Amygdala (tissue), 56 donors: ENCODE measurements at regions not wholly inside any gene's neighbourhood (a gene's known extent, or its start where the extent isn't known, plus 50 kb on each side); places are given as distances from the start of the nearest gene placed in this dataset.

Experiments used
- DNase-seq, 56 donors: peaks; one replicate each; lab custom pipeline; 2025; lab: John Stamatoyannopoulos, UW

DNA sequence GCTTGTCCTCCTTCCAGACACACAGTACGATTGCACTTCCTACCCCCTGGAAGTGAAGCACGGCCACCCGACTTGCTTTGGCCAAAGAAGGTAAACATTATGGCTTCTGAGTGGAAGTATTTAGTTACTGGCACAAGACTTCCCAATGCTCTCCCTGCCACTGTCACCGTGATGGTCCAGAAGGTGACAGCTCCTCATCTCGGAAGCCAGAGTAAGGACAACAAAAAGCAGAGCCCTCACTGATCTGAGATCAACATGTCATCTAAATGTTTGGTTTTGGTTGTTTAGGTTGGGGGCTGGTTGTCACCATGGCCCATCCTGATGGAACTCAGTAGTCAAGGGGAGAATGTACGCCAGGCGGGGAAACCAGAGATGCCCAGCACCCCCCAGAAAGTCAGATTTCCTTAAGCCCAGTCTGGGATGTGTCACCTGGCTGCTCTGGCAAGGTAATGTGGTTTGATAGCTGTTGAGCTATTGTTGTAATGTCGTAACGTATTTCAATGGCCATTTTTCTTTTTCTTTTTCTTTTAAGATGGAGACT lies 170.1 kb upstream of the ZNF536 start:
- DNase-seq = no peak

DNA sequence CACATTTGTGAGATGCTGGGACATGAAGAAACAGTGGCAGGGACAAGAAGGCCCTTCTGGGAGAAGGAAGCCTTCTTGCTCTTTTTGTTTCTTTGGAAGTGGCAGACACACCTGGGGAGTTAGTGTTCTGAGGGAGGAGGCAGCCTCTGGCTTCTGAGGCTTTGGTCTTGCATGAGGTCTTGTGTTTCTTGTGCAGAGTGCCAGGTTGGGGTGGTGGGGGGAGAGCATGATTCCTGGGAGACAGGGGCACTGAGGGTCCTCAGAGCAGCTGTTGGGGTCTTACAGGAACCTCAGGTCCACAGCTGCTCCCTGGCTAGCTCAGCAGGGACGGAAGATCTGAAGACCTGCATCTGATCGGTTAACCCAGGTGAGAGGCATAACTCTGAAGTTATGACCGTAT lies 167.5 kb upstream of the ZNF536 start:
- DNase-seq = no peak

GRCh38 chr19:30206187-30206586 lies 166.0 kb upstream of the ZNF536 start:
- no peak for DNase-seq

DNA sequence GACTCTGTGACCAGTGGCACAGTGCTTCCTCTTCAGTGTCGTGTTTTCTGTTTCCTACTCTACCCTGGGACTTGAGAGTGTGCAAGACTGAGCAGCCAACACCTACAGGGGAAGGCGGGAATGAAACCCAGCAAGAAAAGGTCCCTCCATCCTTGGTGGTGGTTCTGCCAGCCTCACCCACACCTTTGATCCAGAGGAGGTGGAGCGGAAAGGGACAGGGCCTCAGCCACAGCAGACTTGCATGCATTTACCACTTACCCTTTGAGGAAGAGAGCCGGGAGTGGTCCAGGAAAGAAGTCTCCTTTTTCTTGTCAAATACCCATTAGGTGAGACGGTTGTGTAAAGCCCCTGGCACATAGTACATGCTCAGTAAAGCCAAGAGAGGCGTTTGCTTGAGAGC lies 164.8 kb upstream of the ZNF536 start:
- DNase-seq = no peak

DNA sequence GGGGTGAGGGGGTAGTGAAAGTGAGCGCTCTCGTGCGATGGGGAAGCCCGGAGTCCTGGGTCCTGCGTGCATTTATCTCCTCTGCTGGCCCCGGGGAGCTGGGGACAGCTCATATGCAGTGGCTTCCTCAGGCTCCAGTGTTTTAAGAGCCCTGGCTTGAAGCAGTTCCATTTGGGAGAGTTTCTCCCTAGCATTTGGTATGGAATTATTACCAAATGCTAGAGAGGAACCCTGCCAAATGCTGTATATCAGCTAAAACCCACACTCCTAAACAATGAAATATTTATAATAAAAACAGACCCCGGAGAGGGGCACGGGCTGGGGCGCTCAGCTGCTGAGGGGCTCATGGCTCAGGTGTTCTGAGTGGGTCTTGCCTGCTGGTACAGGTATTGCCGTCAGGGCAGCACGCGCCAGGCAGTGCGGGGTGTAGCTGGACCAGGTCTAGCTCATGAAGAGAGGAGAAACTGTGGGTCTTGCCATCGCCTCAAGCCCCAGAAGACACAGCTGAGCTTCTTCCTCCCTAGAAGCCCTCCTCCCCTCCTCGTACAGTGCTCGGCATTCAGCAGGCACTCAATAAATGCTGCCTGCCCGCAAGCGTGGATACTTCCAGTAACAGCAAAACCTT lies 163.6 kb upstream of the ZNF536 start:
- DNase-seq = no peak

- DNase-seq = no peak
Measured at GRCh38 chr19:30209617-30210600, 162.3 kb upstream of the ZNF536 start.

DNA sequence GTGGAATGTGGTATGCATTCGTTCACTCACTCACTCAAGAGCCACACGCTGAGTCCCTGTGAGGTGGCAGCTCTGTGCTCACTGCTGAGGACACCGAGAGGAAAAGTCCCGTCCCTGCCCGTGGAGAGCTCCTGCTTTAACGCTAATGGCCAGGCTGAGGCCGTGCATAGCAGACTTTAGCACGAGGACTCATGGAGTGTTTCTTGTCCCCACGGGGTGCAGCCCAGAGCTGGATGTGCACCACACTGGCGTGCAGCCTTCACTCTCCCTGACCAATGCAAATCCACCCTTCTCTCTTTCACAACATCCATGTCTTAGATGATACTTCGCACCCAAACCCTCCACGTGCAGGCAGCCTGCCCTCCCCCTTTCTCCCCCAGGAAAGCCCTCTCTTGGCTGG lies 159.6 kb upstream of the ZNF536 start:
- no peak for DNase-seq

- no peak for DNase-seq
Measured at GRCh38 chr19:30214651-30215051, 157.5 kb upstream of the ZNF536 start.

DNA sequence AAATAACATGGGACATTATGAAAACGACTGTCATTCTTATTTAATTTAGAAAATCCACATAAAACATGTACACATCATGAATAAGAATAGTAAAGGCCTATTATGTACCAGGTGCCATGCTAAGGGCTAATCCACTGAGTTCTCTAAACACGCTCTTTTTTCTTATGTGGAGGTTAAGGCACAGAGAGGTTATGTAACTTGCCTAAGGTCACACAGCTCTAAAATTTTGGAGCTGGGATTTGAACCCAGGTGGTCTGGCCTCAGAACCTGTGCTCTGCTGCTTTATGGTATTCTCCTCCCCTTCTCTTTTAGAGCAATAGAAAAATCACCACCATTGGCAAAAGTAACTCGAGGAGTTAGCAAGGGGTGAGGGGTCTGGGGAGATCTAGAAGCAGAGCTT lies 156.9 kb upstream of the ZNF536 start:
- DNase-seq = no peak

DNA sequence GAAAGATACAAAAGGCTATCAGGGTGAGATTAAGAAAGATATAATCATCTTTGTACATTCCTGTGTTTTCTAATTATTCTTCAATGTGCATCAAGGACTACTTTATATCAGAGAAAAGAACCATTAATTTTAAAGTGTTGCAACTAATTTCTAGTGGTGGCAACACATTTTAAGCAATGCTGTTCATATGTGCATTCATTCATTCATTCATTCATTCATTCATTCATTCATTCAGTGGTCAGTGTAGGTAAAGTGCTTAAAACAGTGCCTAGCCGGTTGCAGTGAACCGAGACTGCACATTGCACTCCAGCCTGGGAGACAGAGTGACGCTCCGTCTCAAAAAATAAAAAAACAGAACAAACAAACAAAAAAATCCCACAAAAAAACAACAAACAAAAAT lies 155.7 kb upstream of the ZNF536 start:
- no peak for DNase-seq

GRCh38 chr19:30217461-30217860 lies 154.7 kb upstream of the ZNF536 start:
- no peak for DNase-seq

- DNase-seq = no peak
Measured at GRCh38 chr19:30219702-30220101, 152.5 kb upstream of the ZNF536 start.

GRCh38 chr19:30221176-30221575 lies 151.0 kb upstream of the ZNF536 start:
- no peak for DNase-seq

- DNase-seq = peak in 7 of 56 donors; percentile 9 to 60 (median 25)
Measured at GRCh38 chr19:30222428-30222873, 149.7 kb upstream of the ZNF536 start.

GRCh38 chr19:30222992-30223865 lies 149.0 kb upstream of the ZNF536 start:
- DNase-seq = peak in 9 of 56 donors; percentile 11 to 54 (median 26)

DNA sequence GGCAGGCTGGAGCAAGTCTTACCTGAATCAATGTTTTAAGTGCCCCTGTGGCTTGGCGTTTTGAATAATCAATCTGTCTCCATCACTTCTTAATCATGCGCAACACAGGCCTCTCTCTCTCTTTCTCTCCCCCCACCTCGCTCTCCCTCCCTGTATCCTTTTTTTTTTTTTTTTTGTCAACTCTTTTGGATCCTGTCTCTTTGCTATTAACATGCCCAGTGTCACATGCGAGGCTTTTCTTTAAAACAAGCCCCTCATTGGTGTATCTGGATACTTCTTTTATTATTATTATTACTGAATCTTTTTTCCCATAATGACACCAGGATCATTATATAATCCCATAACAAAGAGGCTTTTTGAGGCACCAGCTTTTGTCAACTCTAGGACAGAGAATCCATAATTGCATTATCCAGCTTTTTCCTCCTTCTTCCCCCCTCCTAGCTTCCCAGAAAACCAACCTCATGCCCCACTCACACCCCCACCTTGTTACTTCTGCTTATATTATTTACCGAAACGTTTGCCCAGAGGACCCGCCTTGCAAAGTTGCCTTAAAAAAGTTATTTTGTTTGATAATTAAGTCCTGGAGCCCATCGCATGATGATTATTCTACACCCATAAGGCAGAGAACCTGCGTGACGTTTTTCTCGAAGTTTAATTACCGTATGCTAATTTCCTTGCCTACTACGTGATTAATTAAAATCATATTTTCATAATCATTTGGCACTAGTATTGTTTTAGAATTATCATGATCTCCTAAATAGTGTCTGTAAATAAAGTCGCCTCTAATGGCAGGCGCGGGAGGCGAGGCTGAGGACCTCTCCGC lies 148.1 kb upstream of the ZNF536 start:
- peak in 1 of 56 donors; percentile 17 for DNase-seq

DNA sequence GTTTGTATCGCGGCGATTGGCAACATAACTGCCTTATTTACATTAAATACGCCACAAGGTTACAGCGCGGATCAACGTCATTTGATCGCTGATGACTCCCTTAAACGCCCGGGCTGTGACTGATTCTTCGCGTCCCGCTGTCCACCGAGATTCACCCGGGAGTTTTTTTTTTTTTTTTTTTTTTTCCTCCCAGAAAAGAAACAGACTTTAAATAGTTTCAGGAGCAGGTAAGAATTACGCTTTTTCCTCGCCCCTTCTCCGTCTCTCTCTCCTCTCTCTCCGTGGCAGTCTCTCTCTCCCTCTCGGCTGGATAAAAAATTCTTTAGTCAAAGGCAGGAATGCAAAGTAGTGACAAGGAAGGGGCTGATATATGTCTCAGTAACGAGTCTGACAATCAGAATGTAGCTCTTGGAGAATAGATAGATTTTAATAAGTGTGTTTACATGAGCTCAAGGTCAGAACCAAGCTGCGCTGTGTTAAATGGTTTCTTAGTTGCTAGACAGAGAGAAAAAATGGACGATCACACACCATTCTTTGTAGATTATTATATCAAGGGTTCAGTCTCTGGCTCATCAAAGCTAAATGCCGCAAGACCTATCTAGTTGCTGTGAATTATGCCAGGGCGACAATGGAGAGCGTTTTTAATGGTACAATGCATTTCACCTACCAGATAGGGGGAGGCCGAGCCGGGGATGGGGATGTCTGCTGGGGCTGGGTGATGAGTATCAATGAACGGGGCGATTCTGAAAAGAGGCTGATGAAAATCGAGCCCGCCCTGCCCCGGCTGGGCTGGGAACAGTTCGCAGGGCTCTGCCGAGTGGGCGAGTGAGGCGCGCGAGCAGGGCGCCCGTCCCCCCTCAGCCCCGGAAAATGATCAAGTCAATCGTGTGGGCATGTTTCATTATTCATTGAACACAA lies 147.2 kb upstream of the ZNF536 start:
- peak in 17 of 56 donors; percentile 23 to 66 (median 35) for DNase-seq

GRCh38 chr19:30225676-30226463 lies 146.3 kb upstream of the ZNF536 start:
- peak in 9 of 56 donors; percentile 15 to 55 (median 29) for DNase-seq
